Glomerular visceral epithelial cell (primary cell): ENCODE measurements at regions not wholly inside any gene's neighbourhood (a gene's known extent, or its start where the extent isn't known, plus 50 kb on each side); places are given as distances from the start of the nearest gene placed in this dataset.

Experiments used
- DNase-seq: peaks from one replicate; pipeline ENCODE4 v3.0.0-alpha.2; 2016; ENCODE audit errors: extremely low spot score

GRCh38 chr2:12168791-12169388, 422.5 kb downstream of the LPIN1 start:
- DNase-seq: no peak

- DNase-seq: no peak
Measured at GRCh38 chr2:12169721-12170120, 423.3 kb downstream of the LPIN1 start.

GRCh38 chr2:12170121-12170520, 423.7 kb downstream of the LPIN1 start:
- no peak for DNase-seq

DNA sequence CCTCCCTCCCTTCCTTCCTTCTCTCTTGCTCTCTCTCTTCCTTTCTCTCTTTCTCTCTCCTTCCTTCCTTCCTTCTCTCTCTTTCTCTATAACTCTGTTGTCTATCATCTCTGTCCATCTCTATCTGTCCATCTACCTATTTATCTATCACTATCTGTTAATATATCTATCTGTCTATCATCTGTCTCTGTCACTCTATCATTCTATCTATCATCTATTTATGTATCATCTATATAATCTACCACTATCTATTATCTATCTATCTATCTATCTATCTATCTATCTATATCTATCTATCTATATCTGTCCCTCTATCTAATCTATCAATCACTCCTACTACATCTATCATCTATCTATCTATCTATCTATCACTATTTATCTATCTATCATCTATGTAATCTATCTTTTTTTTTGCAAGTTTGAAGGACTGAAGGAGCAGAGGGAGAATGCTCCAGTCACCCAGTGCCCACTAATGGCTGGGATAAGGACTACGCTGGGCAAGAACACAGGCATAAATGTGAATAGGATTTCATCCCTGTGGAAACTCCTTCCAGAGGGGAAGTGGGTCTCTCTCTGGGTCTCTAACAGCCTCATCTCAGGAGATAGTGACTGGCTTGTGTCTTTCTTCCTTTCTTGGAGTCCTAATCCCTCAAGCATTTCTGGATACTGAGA, 427.0 kb downstream of the LPIN1 start:
- DNase-seq: no peak

- DNase-seq: no peak
Measured at GRCh38 chr2:12173943-12174340, 427.5 kb downstream of the LPIN1 start.

DNA sequence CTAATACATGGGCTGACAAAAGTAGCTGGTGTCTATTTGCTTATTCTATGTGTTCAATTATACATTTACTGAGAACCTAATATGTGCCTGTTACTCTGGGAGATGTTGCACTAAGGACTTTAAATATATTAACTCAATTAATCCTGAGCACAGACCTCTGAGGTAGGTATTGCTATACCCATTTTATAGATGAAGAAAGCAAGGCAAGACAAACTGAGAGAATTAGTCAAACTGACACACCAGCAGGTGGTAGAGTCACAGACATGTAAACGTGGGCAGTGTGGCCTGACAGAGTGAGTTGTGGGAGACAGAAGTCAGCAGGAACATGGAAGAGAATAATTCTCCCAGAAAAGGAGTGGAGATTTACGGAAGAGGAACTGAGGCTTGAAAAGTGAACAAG, 428.9 kb downstream of the LPIN1 start:
- DNase-seq: no peak

- no peak for DNase-seq
Measured at GRCh38 chr2:12176623-12177454, 430.4 kb downstream of the LPIN1 start.

DNA sequence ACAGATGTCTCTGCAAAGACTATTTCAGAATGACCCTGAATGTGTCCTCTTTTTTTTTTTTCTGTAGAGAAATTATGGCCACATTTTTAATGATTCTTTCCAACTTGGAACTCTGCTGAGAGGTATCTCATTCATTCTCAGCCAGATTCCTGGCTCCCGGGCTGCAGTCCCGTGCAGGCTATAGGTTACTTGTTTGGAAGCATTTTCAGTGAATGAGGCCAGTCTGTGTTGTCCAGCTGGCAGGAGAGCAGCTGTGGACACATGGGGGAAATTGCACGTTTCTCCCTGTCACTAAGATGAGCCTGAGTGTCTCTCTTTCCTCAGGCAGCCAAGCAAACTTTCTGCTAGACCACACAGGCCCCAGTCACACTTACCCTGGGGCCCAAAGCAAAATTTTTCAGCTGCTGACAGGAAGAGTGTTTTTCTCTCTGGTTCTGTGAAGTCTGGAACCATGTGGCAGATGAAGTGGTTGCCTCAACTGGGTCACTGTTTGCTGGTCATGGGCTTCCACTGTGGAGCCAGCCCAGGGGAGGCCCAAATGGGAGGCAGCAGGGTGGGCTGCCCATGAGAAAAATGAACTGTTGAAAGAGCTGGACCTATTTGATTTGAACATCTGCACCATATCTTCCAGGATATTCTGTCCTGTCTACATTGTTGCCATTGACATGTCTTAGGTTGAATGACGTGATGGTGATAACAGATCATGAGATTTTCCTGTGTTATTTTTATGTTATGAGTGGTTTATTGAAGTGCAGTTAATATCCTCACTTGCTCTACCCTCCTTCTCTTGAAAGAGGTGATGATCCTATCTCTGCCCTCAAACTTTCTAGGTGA, 431.2 kb downstream of the LPIN1 start:
- no peak for DNase-seq

DNA sequence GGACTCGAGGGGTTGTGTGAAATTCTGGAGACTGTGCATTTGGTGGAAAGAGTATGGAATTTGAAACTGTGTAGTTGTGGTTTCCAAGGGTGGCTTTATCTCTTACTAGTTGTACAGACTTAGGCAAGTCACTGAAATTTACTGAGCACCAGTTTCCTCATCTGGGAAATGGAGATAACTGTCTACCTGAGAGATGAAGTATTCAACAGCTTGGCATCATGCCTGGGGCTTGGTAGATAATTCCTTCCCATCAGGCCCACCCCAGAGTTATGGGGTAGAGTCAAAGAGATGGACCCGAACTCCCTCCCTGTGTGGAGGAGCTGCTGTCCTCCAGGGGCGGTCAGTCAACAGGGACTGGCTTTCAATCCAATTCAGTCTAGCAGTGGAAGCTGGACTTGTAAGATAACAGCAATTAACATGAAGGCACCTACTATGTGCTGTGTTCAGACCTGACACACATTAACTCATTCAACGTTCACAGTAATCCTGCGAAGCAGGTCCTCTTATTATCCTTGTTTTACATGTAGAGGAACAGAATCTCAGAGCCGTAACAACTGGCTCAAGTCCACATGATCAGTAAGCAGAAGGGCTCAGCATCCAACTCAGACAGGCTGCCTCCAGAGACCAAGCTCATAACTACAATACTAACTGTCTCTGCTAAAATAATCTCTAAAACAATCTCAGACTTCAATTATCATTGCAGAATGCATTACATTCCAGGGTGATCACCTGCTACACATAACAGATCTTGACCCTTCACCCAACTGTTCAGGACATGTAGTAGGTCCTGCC, 432.1 kb downstream of the LPIN1 start:
- no peak for DNase-seq

DNA sequence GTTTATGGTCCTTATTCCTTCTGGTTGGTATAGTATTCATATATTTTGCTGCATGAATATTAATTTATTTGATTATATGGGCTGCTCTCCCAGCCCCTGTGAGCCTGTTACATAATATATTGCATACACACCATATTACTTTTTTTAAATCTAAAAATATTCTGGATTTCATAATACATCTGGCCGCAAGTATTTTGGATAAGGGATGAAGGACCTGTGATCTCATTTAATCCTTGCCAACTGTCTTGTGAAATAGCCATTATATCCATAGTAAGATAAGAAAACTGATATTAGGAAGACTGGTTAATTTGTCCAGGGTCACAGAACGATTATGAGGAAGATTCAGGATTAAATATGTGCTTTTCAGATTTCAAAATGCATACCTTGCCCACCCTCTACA, 433.6 kb downstream of the LPIN1 start:
- DNase-seq: no peak

GRCh38 chr2:12183032-12183645, 436.7 kb downstream of the LPIN1 start:
- DNase-seq: no peak

DNA sequence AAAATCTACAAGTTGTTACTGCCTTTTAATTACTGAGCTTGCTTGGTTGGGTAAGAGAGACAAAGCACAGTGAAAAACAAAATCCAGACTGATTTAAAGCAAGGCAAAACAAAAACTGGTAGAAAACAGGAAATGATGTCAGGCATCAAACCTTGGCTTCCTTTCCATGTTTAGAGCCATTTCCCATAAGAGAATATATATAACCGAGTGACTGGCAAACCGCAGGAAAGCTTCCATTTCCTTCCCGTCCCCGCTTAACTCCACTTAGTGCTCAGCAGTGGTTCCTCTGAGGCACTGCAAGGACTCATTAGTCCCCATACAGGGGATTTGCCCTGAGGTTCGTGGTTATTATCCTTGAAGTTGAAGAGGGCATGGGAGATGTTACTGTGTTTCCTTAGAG, 446.3 kb downstream of the LPIN1 start:
- DNase-seq: no peak

- DNase-seq: no peak
Measured at GRCh38 chr2:12194968-12195367, 448.5 kb downstream of the LPIN1 start.

DNA sequence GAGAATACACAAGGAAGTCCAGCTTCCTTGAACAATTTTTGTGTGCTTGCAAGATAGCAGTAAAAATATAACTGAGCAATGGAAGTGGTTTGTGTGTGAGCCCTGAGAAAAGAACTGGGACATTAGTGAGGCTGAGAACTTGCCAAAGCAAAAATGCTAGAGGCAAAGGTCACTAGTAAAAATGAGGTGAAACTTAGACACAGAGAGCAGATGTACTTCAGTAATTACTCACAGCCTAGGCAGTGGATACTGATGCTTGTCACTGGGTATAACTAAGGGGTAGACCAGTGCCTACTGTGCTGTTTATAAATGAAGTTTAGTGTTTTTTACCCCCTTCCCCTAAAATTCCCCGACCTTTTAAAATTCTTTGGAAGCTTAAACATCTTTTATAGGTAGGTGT, 450.1 kb downstream of the LPIN1 start:
- no peak for DNase-seq

GRCh38 chr2:12197133-12197532, 450.7 kb downstream of the LPIN1 start:
- DNase-seq: no peak

- no peak for DNase-seq
Measured at GRCh38 chr2:12199491-12200211, 453.2 kb downstream of the LPIN1 start.

DNA sequence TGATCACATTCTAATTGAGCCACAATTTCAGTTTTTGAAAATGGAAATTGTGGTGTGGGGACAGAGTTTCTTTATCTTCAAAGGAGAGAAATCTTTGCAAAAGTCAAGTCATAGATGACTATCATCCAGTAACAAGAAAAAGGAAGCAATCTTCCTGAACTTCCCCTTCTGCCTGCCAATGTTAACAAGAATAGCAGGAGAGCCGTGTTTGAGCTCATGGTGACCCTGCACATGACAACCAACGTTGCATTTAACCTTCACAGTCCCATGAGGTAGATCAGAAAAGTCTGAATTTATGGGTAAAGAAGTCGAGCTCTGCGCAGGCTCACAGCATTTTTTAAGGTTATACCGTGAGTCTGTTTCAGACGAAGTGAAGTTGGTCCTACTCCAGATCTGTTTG, 454.9 kb downstream of the LPIN1 start:
- no peak for DNase-seq

- no peak for DNase-seq
Measured at GRCh38 chr2:12202313-12203075, 456.1 kb downstream of the LPIN1 start.

GRCh38 chr2:12203528-12203927, 457.1 kb downstream of the LPIN1 start:
- DNase-seq: no peak
